HCT116 (cell line): ENCODE measurements at regions not wholly inside any gene's neighbourhood (a gene's known extent, or its start where the extent isn't known, plus 50 kb on each side); places are given as distances from the start of the nearest gene placed in this dataset.

Source experiments
- CEBPB ChIP-seq: IDR thresholded peaks from 2 replicates; pipeline ENCODE4 v1.6.1; 2012; ENCODE audit warnings: low read depth
- CTCF ChIP-seq, 3 experiments: fragments of 200-600 bp in 1 of 3; sonication (generic) in 1 of 3; IDR thresholded peaks in 2 of 3; conservative IDR thresholded peaks in 1 of 3; 2 replicates each; pipeline ENCODE4 v1.5.1; 2012 to 2017; ENCODE audit warnings: low read depth in 2 of 3, low read length in 2 of 3, antibody characterized with exemption in 1 of 3, borderline replicate concordance in 1 of 3, control low read depth in 1 of 3, mild to moderate bottlenecking in 1 of 3, mixed read lengths in 1 of 3, mixed run types in 1 of 3, moderate library complexity in 1 of 3; ENCODE audit not compliant: insufficient read depth in 1 of 3
- EGR1 ChIP-seq: IDR thresholded peaks from 2 replicates; pipeline ENCODE4 v1.6.1; 2012; ENCODE audit warnings: low read depth
- JUND ChIP-seq: IDR thresholded peaks from 2 replicates; pipeline ENCODE4 v1.6.1; 2012
- POLR2A ChIP-seq: IDR thresholded peaks from 2 replicates; pipeline ENCODE4 v1.7.0; 2011; ENCODE audit warnings: borderline replicate concordance; ENCODE audit not compliant: insufficient read depth, insufficient read length; ENCODE audit errors: extremely low read depth
- POLR2AphosphoS5 ChIP-seq: IDR thresholded peaks from 2 replicates; pipeline ENCODE4 v1.6.1; 2011; ENCODE audit warnings: mild to moderate bottlenecking, low read depth, low read length, moderate library complexity
- RAD21 ChIP-seq: IDR thresholded peaks from 2 replicates; pipeline ENCODE4 v1.6.1; 2012; ENCODE audit warnings: low read depth, mild to moderate bottlenecking
- REST ChIP-seq: IDR thresholded peaks from 2 replicates; pipeline ENCODE4 v1.6.1; 2012; ENCODE audit warnings: low read depth
- YY1 ChIP-seq: IDR thresholded peaks from 2 replicates; pipeline ENCODE4 v1.6.1; 2011; ENCODE audit warnings: low read length, low read depth, moderate library complexity, mild to moderate bottlenecking; ENCODE audit not compliant: insufficient replicate concordance; ENCODE audit errors: extremely low read depth

- TF ChIP-seq POLR2AphosphoS5 (no peak), RAD21 (no peak), CTCF (IDR thresholded peaks at IDR 0.05 in 2 of 3, conservative IDR thresholded peaks at IDR 0.05 in 1 of 3; ENCODE audit: borderline replicate concordance in 1 of 3, insufficient read depth in 1 of 3, low read depth in 2 of 3, low read length in 2 of 3) (no peak), POLR2A (no peak), CEBPB (no peak), REST (no peak), JUND (no peak), YY1 (no peak), EGR1 (no peak)
Measured at GRCh38 chr5:89542736-89543135, 659.8 kb upstream of the MEF2C start.
